ENCODE measurements at regions not wholly inside any gene's neighbourhood (a gene's known extent, or its start where the extent isn't known, plus 50 kb on each side); places are given as distances from the start of the nearest gene placed in this dataset.

GRCh38 chr2:20565623-20566236 is 85.2 kb downstream of the HS1BP3 start:
- no peak overlapping the region for H3K4me3 ChIP-seq (ENCODE audit: low read depth, low read length)
- H3K9me3 ChIP-seq (ENCODE audit: severe bottlenecking) = no peaks in the 10 kb centered on the region
- no peaks in the 10 kb centered on the region for H3K27me3 ChIP-seq (ENCODE audit: insufficient read depth, low read depth, severe bottlenecking)
- H3K36me3 ChIP-seq = no peaks in the 10 kb centered on the region
- H3K27ac ChIP-seq = no peak overlapping the region
- DNase-seq = no peak
- TF ChIP-seq CTCF (IDR thresholded peaks at IDR 0.05; ENCODE audit: low read depth, low read length) = no peak

DNA sequence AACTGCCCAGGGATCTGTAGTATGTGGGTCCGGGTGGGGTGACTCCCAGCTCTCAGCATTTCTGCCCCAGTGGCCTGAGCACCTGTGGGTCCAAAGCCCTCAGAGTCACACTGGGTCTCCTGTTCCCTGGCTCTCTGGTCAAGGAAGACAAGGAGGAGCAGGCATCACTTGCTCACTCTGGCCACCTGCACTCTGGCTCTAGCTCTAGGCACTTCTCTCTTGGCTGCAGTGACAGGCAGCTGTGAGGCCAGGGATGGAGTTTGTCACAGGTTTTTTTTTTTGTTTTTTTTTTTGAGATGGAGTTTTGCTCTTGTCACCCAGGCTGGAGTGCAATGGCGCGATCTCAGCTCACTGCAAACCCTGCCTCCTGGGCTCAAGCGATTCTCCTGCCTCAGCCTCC is 84.6 kb downstream of the HS1BP3 start:
- TF ChIP-seq CTCF (IDR thresholded peaks at IDR 0.05; ENCODE audit: low read depth, low read length) = no peak
- H3K36me3 ChIP-seq = no peaks in the 10 kb centered on the region
- no peak overlapping the region for H3K27ac ChIP-seq
- H3K4me3 ChIP-seq (ENCODE audit: low read depth, low read length) = no peak overlapping the region
- H3K27me3 ChIP-seq (ENCODE audit: insufficient read depth, low read depth, severe bottlenecking) = no peaks in the 10 kb centered on the region
- no peak for DNase-seq
- no peaks in the 10 kb centered on the region for H3K9me3 ChIP-seq (ENCODE audit: severe bottlenecking)

DNA sequence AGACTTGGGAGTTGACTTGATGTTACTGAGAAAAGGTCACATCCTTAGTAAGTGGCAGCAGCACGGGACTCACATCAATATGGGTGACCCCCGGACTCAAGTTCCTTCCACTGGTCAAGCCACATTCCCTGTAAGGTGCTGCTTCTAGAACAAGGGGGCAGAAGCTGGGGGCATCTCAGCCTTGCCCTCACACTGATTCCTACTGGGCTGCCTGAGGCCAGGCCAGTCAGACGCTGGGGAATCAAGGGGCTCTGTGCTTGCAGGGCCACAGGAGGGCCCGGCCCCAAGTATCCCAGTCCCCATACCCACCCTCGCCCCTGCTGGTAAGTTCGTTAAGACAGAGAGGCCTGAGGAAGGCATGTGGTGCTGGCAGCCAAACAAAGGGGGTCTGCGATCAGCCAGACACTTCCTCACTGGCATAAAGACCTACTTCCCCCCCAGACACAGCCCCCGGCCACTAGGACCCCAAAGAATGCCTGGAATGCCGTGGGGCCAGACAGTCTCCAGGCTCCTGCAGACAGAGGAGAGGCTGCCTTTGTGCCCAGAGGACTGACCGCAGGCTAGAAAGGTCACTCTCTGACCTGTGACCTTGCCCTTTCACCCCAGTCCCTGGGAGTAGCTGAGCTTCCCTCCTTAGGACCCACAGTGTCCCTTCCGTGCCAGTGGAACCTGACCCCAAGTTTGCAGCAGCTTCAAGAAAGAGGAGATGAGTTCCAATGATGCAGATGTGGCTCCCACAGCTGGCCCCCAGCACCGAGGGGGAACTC is 83.6 kb downstream of the HS1BP3 start:
- Histone ChIP-seq H3K27ac (no peak overlapping the region), H3K27me3 (ENCODE audit: insufficient read depth, low read depth, severe bottlenecking) (no peaks in the 10 kb centered on the region), H3K36me3 (no peaks in the 10 kb centered on the region), H3K4me3 (ENCODE audit: low read depth, low read length) (no peak overlapping the region), H3K9me3 (ENCODE audit: severe bottlenecking) (no peaks in the 10 kb centered on the region)
- TF ChIP-seq CTCF (IDR thresholded peaks at IDR 0.05; ENCODE audit: low read depth, low read length) = no peak
- no peak for DNase-seq

Data from WERI-Rb-1 (cell line).